KMS-11 (cell line): ENCODE measurements at regions not wholly inside any gene's neighbourhood (a gene's known extent, or its start where the extent isn't known, plus 50 kb on each side); places are given as distances from the start of the nearest gene placed in this dataset.

ENCODE experiments used
- H2AFZ ChIP-seq: fragments of 200-600 bp; sonication (generic); 2 replicates; pipeline ENCODE4 v1.6.1; 2016; ENCODE audit warnings: antibody characterized with exemption, mixed run types, low read depth
- H3K27ac ChIP-seq: fragments of 200-600 bp; sonication (generic); 2 replicates; pipeline ENCODE4 v1.6.1; 2016; ENCODE audit warnings: mild to moderate bottlenecking, mixed run types
- H3K27me3 ChIP-seq: fragments of 200-600 bp; sonication (generic); 2 replicates; pipeline ENCODE4 v1.6.1; 2017; ENCODE audit warnings: mild to moderate bottlenecking, low read depth, mixed run types, moderate library complexity; ENCODE audit not compliant: insufficient read depth
- H3K36me3 ChIP-seq: fragments of 200-600 bp; sonication (generic); 2 replicates; pipeline ENCODE4 v1.6.1; 2017; ENCODE audit warnings: mild to moderate bottlenecking, mixed run types; ENCODE audit not compliant: insufficient read depth
- H3K4me1 ChIP-seq: fragments of 200-600 bp; sonication (generic); 2 replicates; pipeline ENCODE4 v1.6.1; 2016; ENCODE audit warnings: mild to moderate bottlenecking, low read depth, mixed run types; ENCODE audit not compliant: poor library complexity, severe bottlenecking
- H3K4me2 ChIP-seq: fragments of 200-600 bp; sonication (generic); 2 replicates; pipeline ENCODE4 v1.7.0; 2016; ENCODE audit warnings: mild to moderate bottlenecking, mixed run types
- H3K4me3 ChIP-seq: fragments of 200-600 bp; sonication (generic); IDR thresholded peaks from 2 replicates; pipeline ENCODE4 v1.6.1; 2017; ENCODE audit warnings: low read depth, low read length, mixed read lengths; ENCODE audit not compliant: insufficient read depth
- H3K79me2 ChIP-seq: fragments of 200-600 bp; sonication (generic); 2 replicates; pipeline ENCODE4 v1.6.1; 2016; ENCODE audit warnings: low read depth, mixed run types; ENCODE audit not compliant: insufficient read depth
- H3K9ac ChIP-seq: fragments of 200-600 bp; sonication (generic); 2 replicates; pipeline ENCODE4 v1.6.1; 2016; ENCODE audit warnings: mild to moderate bottlenecking, mixed run types
- H4K20me1 ChIP-seq: fragments of 200-600 bp; sonication (generic); 2 replicates; pipeline ENCODE4 v1.6.1; 2016; ENCODE audit warnings: mild to moderate bottlenecking, mixed run types; ENCODE audit not compliant: insufficient read depth
- TF ChIP-seq, protein P1 (sequence below): fragments of 200-600 bp; sonication (generic); conservative IDR thresholded peaks from 2 replicates; pipeline ENCODE4 v1.6.1; 2017; ENCODE audit warnings: low read depth, mild to moderate bottlenecking, antibody characterized with exemption, low read length, moderate library complexity, mixed read lengths

DNA sequence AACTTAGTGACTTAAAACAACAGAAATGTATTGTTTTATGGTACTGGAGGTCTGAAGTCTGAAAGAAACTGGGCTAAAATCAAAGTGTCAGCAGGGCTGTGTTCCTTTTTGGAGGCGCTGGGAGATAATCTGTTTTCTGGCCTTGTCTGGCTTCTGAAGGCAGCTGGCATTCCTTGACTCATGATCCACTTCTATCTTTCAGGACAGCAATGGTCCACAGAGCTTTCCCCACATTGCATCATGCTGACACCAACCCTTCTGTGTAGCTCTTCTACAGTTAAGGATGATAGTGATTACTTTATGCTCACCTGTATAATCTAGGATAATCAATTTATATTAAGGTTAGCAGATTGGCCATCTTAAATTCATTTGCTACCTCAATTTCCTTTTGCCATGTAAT is 392.1 kb downstream of the TDRD15 start:
- Histone ChIP-seq H3K27ac (no peak overlapping the region), H3K4me2 (no peak overlapping the region), H3K36me3 (no peaks in the 10 kb centered on the region), H3K79me2 (no peaks in the 10 kb centered on the region), H3K4me3 (no peak overlapping the region), H4K20me1 (no peaks in the 10 kb centered on the region), H2AFZ (no peak overlapping the region), H3K27me3 (no peaks in the 10 kb centered on the region), H3K4me1 (peaks cover 8% of the 10 kb centered on the region), H3K9ac (no peak overlapping the region)
- TF ChIP-seq, protein P1, sequence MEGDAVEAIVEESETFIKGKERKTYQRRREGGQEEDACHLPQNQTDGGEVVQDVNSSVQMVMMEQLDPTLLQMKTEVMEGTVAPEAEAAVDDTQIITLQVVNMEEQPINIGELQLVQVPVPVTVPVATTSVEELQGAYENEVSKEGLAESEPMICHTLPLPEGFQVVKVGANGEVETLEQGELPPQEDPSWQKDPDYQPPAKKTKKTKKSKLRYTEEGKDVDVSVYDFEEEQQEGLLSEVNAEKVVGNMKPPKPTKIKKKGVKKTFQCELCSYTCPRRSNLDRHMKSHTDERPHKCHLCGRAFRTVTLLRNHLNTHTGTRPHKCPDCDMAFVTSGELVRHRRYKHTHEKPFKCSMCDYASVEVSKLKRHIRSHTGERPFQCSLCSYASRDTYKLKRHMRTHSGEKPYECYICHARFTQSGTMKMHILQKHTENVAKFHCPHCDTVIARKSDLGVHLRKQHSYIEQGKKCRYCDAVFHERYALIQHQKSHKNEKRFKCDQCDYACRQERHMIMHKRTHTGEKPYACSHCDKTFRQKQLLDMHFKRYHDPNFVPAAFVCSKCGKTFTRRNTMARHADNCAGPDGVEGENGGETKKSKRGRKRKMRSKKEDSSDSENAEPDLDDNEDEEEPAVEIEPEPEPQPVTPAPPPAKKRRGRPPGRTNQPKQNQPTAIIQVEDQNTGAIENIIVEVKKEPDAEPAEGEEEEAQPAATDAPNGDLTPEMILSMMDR: no peak

DNA sequence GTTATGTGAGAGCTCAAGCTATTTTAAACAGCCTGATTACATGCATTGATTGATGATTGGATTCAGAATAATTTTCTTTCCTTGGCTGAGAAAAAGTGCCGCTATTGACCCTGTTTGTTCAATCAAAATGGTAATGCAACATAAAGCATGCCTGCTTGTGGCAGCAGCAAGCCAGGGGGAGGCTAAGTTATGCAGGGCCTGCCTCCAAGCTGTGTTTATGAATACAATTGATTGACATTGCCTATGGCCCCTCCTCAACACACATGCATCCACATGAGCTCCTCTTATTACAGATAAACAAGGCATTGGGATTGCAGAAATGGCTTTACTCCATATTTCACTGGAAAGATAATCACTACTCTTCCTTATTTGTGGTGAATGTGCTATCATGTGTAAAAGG is 395.6 kb downstream of the TDRD15 start:
- no peaks in the 10 kb centered on the region for H4K20me1 ChIP-seq
- TF ChIP-seq, protein P1: no peak
- H3K4me2 ChIP-seq: no peak overlapping the region
- no peaks in the 10 kb centered on the region for H3K27me3 ChIP-seq
- no peak overlapping the region for H3K9ac ChIP-seq
- no peak overlapping the region for H2AFZ ChIP-seq
- no peak overlapping the region for H3K27ac ChIP-seq
- H3K79me2 ChIP-seq: no peaks in the 10 kb centered on the region
- H3K4me3 ChIP-seq: no peak overlapping the region
- H3K36me3 ChIP-seq: no peaks in the 10 kb centered on the region
- H3K4me1 ChIP-seq: peaks cover 8% of the 10 kb centered on the region

DNA sequence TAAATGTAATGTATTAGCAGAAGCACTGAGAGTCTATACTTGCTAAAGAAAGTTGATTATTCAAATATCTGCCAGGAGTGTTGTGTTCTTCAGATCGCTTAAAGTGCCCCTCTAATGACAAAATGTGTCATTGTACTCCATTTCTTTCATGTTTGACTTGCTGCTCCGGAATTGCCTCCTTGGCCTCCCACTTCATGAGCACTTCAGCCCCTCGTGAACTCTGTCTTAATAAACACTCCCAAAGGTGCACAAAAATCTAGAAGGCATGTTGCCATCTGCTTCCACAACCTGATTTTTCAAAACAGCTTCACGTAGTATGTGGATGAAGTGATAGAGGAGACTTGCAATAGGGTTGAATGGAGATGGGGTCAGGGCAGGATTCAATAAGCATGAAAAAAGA is 396.1 kb downstream of the TDRD15 start:
- H3K4me1 ChIP-seq: peaks cover 8% of the 10 kb centered on the region
- H3K79me2 ChIP-seq: no peaks in the 10 kb centered on the region
- no peak overlapping the region for H3K4me2 ChIP-seq
- no peak overlapping the region for H3K4me3 ChIP-seq
- no peaks in the 10 kb centered on the region for H3K27me3 ChIP-seq
- no peak overlapping the region for H3K9ac ChIP-seq
- no peaks in the 10 kb centered on the region for H3K36me3 ChIP-seq
- no peak overlapping the region for H2AFZ ChIP-seq
- TF ChIP-seq, protein P1: no peak
- H4K20me1 ChIP-seq: no peaks in the 10 kb centered on the region
- no peak overlapping the region for H3K27ac ChIP-seq

DNA sequence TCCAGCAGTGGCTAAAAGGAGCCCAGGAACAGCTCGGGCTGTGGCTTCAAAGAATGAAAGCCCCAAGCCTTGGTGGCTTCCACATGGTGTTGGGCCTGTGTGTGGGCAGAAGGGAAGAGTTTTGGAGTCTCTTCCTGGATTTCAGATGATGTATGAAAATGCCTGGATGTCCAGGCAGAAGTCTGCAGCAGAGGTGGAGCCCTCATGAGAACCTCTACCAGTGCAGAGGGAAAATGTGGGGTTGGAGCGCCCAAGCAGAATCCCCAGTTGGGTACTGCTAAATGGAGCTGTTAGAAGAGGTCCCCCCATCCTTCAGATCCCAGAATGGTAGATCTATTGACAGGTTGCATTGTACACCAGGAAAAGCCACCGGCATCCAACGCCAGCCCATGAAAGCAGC is 412.1 kb downstream of the TDRD15 start:
- Histone ChIP-seq H3K4me3 (no peak overlapping the region), H4K20me1 (no peaks in the 10 kb centered on the region), H2AFZ (no peak overlapping the region), H3K79me2 (no peaks in the 10 kb centered on the region), H3K27me3 (no peaks in the 10 kb centered on the region), H3K36me3 (no peaks in the 10 kb centered on the region), H3K4me2 (no peak overlapping the region), H3K4me1 (no peaks in the 10 kb centered on the region), H3K27ac (no peak overlapping the region), H3K9ac (no peak overlapping the region)
- TF ChIP-seq, protein P1: no peak
